ENCODE measurements at regions not wholly inside any gene's neighbourhood (a gene's known extent, or its start where the extent isn't known, plus 50 kb on each side); places are given as distances from the start of the nearest gene placed in this dataset.
"Not testable (repeated sequence)": the region's sequence is repeated elsewhere in the genome, so short reads cannot be mapped to it uniquely, and the experiment has no call there.

- no peak for DNase-seq
Measured at GRCh38 chr10:4181081-4181480, 396.1 kb upstream of the KLF6 start.

GRCh38 chr10:4177791-4178190 lies 392.8 kb upstream of the KLF6 start:
- no peak for DNase-seq

GRCh38 chr10:4176500-4177281 lies 391.7 kb upstream of the KLF6 start:
- no peak for DNase-seq

- DNase-seq, result no peak
Measured at GRCh38 chr10:4174197-4174596, 389.2 kb upstream of the KLF6 start.

GRCh38 chr10:4170633-4171314 lies 385.8 kb upstream of the KLF6 start:
- no peak for DNase-seq

- DNase-seq, result no peak
Measured at GRCh38 chr10:4170181-4170580, 385.2 kb upstream of the KLF6 start.

GRCh38 chr10:4169448-4169847 lies 384.4 kb upstream of the KLF6 start:
- no peak for DNase-seq

- DNase-seq, result no peak
Measured at GRCh38 chr10:4167216-4167615, 382.2 kb upstream of the KLF6 start.

- no peak for DNase-seq
Measured at GRCh38 chr10:4162571-4163286, 377.7 kb upstream of the KLF6 start.

GRCh38 chr10:4159173-4159572 lies 374.2 kb upstream of the KLF6 start:
- no peak for DNase-seq

- DNase-seq, result no peak
Measured at GRCh38 chr10:4154191-4154715, 369.2 kb upstream of the KLF6 start.

- no peak for DNase-seq
Measured at GRCh38 chr10:4151466-4151865, 366.5 kb upstream of the KLF6 start.

- no peak for DNase-seq
Measured at GRCh38 chr10:4150676-4151075, 365.7 kb upstream of the KLF6 start.

GRCh38 chr10:4149460-4149859 lies 364.5 kb upstream of the KLF6 start:
- DNase-seq, result not testable (repeated sequence)

- DNase-seq, result no peak
Measured at GRCh38 chr10:4147245-4147644, 362.2 kb upstream of the KLF6 start.

- no peak for DNase-seq
Measured at GRCh38 chr10:4144817-4145216, 359.8 kb upstream of the KLF6 start.

GRCh38 chr10:4141471-4141870 lies 356.5 kb upstream of the KLF6 start:
- DNase-seq, result no peak

- no peak for DNase-seq
Measured at GRCh38 chr10:4138146-4138721, 353.2 kb upstream of the KLF6 start.

GRCh38 chr10:4137299-4137698 lies 352.3 kb upstream of the KLF6 start:
- no peak for DNase-seq

- DNase-seq, result no peak
Measured at GRCh38 chr10:4136121-4136520, 351.1 kb upstream of the KLF6 start.

GRCh38 chr10:4132216-4132556 lies 347.2 kb upstream of the KLF6 start:
- DNase-seq, result no peak

- no peak for DNase-seq
Measured at GRCh38 chr10:4131407-4132215, 346.6 kb upstream of the KLF6 start.

- DNase-seq, result no peak
Measured at GRCh38 chr10:4130685-4131084, 345.7 kb upstream of the KLF6 start.
